A549 (cell line): ENCODE measurements at regions not wholly inside any gene's neighbourhood (a gene's known extent, or its start where the extent isn't known, plus 50 kb on each side); places are given as distances from the start of the nearest gene placed in this dataset.
"Not testable (repeated sequence)": the region's sequence is repeated elsewhere in the genome, so short reads cannot be mapped to it uniquely, and the experiment has no call there.

ENCODE experiments used
- ATAC-seq, 2 experiments: fragments of 200-7000 bp in 1 of 2; fragments of >200 bp in 1 of 2; cut with Nextera tagmentation in 1 of 2; cut with Tn5 transposase in 1 of 2; 3 replicates each; pipeline versions ENCODE4 v1.8.0 to v1.9.1; 2018 to 2020; ENCODE audit warnings: mild to moderate bottlenecking in 1 of 2, moderate library complexity in 1 of 2
- CTCF ChIA-PET: fragments of 300-600 bp; sonication (Branson Sonifier 250); formaldehyde crosslinking; extraction: SDS; loops from one replicate; lab custom pipeline; 2021; ENCODE audit warnings: antibody characterized with exemption, inconsistent platforms; lab: Yijun Ruan, JAX
- POLR2A ChIA-PET: fragments of 350-600 bp; formaldehyde crosslinking; extraction: SDS; loops from one replicate; lab custom pipeline; 2021; ENCODE audit warnings: antibody characterized with exemption, inconsistent platforms; lab: Yijun Ruan, JAX
- DNase-seq, 2 experiments: peaks; one replicate each; pipeline versions ENCODE4 v3.0.0 to v3.0.0-alpha.2; 2011 to 2016; ENCODE audit warnings: low read depth in 1 of 2, low spot score in 1 of 2
- FAIRE-seq: peaks from 2 replicates; lab custom pipeline; 2011; peaks lifted over from hg19 to GRCh38; lab: Jason Lieb, UNC
- H3K27ac ChIP-seq, 2 experiments: fragments of >200 bp; sonication (Bioruptor Twin); formaldehyde crosslinking; 3 replicates each; pipeline ENCODE4 v1.5.1; 2016 to 2017
- H3K4me1 ChIP-seq: fragments of >200 bp; sonication (Bioruptor Twin); formaldehyde crosslinking; 3 replicates; pipeline ENCODE4 v1.6.1; 2016
- H3K4me2 ChIP-seq: fragments of >200 bp; sonication (Bioruptor Twin); formaldehyde crosslinking; 3 replicates; pipeline ENCODE4 v1.6.1; 2016
- H3K4me3 ChIP-seq: fragments of >200 bp; sonication (Bioruptor Twin); formaldehyde crosslinking; 3 replicates; pipeline ENCODE4 v1.5.1; 2016
- H3K9me3 ChIP-seq: fragments of >200 bp; sonication (Bioruptor Twin); formaldehyde crosslinking; 3 replicates; pipeline ENCODE4 v1.6.1; 2016
- BHLHE40 ChIP-seq: IDR thresholded peaks from 2 replicates; pipeline ENCODE4 v1.6.1; 2012; ENCODE audit warnings: low read depth, low read length, inconsistent platforms
- EHF ChIP-seq: fragments of 250-450 bp; sonication (Bioruptor Pico); IDR thresholded peaks from 2 replicates; pipeline ENCODE4 v1.5.0; 2020; ENCODE audit warnings: mild to moderate bottlenecking
- FOSB ChIP-seq: fragments of 250-450 bp; sonication (Bioruptor Pico); IDR thresholded peaks from 2 replicates; pipeline ENCODE4 v1.5.0; 2020; ENCODE audit warnings: mild to moderate bottlenecking, moderate library complexity
- FOSL2 ChIP-seq, 2 experiments: fragments of 450-650 bp in 1 of 2; fragments of >200 bp in 1 of 2; sonication (Bioruptor Twin) in 1 of 2; formaldehyde crosslinking; IDR thresholded peaks; 2 replicates each; pipeline versions ENCODE4 v1.5.0 to v1.6.1; 2016 to 2020; ENCODE audit warnings: mild to moderate bottlenecking in 1 of 2, moderate library complexity in 1 of 2
- HDAC2 ChIP-seq: fragments of 200-600 bp; sonication (generic); IDR thresholded peaks from 2 replicates; pipeline ENCODE4 v1.6.1; 2016
- HEYL ChIP-seq: fragments of 250-450 bp; sonication (Bioruptor Pico); IDR thresholded peaks from 2 replicates; pipeline ENCODE4 v1.8.0; 2021; ENCODE audit warnings: mild to moderate bottlenecking, moderate library complexity
- HOXB13 ChIP-seq: fragments of 250-450 bp; sonication (Bioruptor Pico); IDR thresholded peaks from 2 replicates; pipeline ENCODE4 v1.5.0; 2020; ENCODE audit warnings: low read depth, mild to moderate bottlenecking, moderate library complexity
- KDM1A ChIP-seq: fragments of 200-600 bp; sonication (generic); IDR thresholded peaks from 2 replicates; pipeline ENCODE4 v1.6.1; 2016; ENCODE audit warnings: low read depth, mild to moderate bottlenecking
- MAZ ChIP-seq: fragments of 150-350 bp; IDR thresholded peaks from 2 replicates; pipeline ENCODE4 v1.6.1; 2014; ENCODE audit warnings: antibody characterized with exemption, low read depth, low read length, borderline replicate concordance
- POLR2A ChIP-seq: IDR thresholded peaks from 2 replicates; pipeline ENCODE4 v1.6.1; 2012; ENCODE audit warnings: mild to moderate bottlenecking, low read length
- RAD21 ChIP-seq, 2 experiments: fragments of >200 bp in 1 of 2; sonication (Bioruptor Twin) in 1 of 2; formaldehyde crosslinking in 1 of 2; IDR thresholded peaks in 1 of 2; conservative IDR thresholded peaks in 1 of 2; 2 replicates in 1 of 2; 3 replicates in 1 of 2; pipeline ENCODE4 v1.6.1; 2012 to 2018; ENCODE audit warnings: inconsistent platforms in 1 of 2
- RCOR1 ChIP-seq: fragments of 150-350 bp; IDR thresholded peaks from 2 replicates; pipeline ENCODE4 v1.6.1; 2014; ENCODE audit warnings: antibody characterized with exemption, low read length, low read depth
- REST ChIP-seq: fragments of 200-600 bp; sonication (generic); IDR thresholded peaks from 2 replicates; pipeline ENCODE4 v1.6.1; 2016; ENCODE audit warnings: antibody characterized with exemption, mild to moderate bottlenecking, moderate library complexity
- RNF2 ChIP-seq: fragments of 200-600 bp; sonication (generic); IDR thresholded peaks from 2 replicates; pipeline ENCODE4 v1.6.1; 2016; ENCODE audit warnings: low read depth, mild to moderate bottlenecking, antibody characterized with exemption, moderate library complexity, borderline replicate concordance
- SREBF2 ChIP-seq: fragments of 450-650 bp; IDR thresholded peaks from 2 replicates; pipeline ENCODE4 v1.6.1; 2014; ENCODE audit warnings: mild to moderate bottlenecking, moderate library complexity
- USF2 ChIP-seq: fragments of 450-650 bp; IDR thresholded peaks from 2 replicates; pipeline ENCODE4 v1.6.1; 2014; ENCODE audit warnings: antibody characterized with exemption
- ZNF302 ChIP-seq: fragments of 250-450 bp; sonication (Bioruptor Pico); IDR thresholded peaks from 2 replicates; pipeline ENCODE4 v1.9.0; 2021; ENCODE audit warnings: inconsistent platforms, mild to moderate bottlenecking, moderate library complexity
- ZSCAN20 ChIP-seq: fragments of 250-450 bp; sonication (Bioruptor Pico); IDR thresholded peaks from 2 replicates; pipeline ENCODE4 v1.8.0; 2022; ENCODE audit warnings: mild to moderate bottlenecking, moderate library complexity
- WGBS: methylation state at CpG from one replicate; pipeline ENCODE4 v1.1.6; 2017; ENCODE audit errors: missing lambda C conversion rate; 5-methylcytosine and 5-hydroxymethylcytosine counted together
- TF ChIP-seq, protein P1 (sequence below): IDR thresholded peaks from 2 replicates; pipeline ENCODE4 v1.6.1; 2012

GRCh38 chr4:65999518-65999871 is 329.2 kb upstream of the EPHA5 start:
- 42% methylated on average over 1 of the region's 1 CpG for WGBS
- Histone ChIP-seq H3K9me3 (no peaks in the 10 kb centered on the region), H3K4me3 (peak overlapping the region; percentile 60), H3K4me1 (no peaks in the 10 kb centered on the region), H3K4me2 (peak overlapping the region; percentile 75), H3K27ac (peak overlapping the region; percentile 85 to 86)
- ChIA-PET POLR2A (interaction anchor here (1.8 kb wide), 1 partner anchor 566 kb away, joined by 8 read pairs; no protein-coding TSS in a partner anchor), CTCF (no interaction called here)
- no peak for TF ChIP-seq REST
- TF ChIP-seq HEYL (CRISPR knock-in tag) = no peak
- no peak for TF ChIP-seq MAZ
- TF ChIP-seq SREBF2 = no peak
- TF ChIP-seq BHLHE40 = no peak
- no peak for TF ChIP-seq POLR2A
- TF ChIP-seq FOSL2 (IDR thresholded peaks at IDR 0.05) = no peak
- no peak for TF ChIP-seq FOSL2 (CRISPR knock-in tag; IDR thresholded peaks at IDR 0.05)
- TF ChIP-seq ZSCAN20 (CRISPR knock-in tag) = no peak
- TF ChIP-seq RNF2 = no peak
- TF ChIP-seq HOXB13 (CRISPR knock-in tag) = no peak
- no peak for TF ChIP-seq ZNF302 (CRISPR knock-in tag)
- TF ChIP-seq EHF (CRISPR knock-in tag) = no peak
- no peak for TF ChIP-seq FOSB
- no peak for TF ChIP-seq HDAC2
- TF ChIP-seq RCOR1 = no peak
- TF ChIP-seq KDM1A = no peak
- no peak for TF ChIP-seq USF2
- TF ChIP-seq RAD21 (conservative IDR thresholded peaks at IDR 0.05 in 1 of 2, IDR thresholded peaks at IDR 0.05 in 1 of 2) = no peak
- TF ChIP-seq, protein P1, sequence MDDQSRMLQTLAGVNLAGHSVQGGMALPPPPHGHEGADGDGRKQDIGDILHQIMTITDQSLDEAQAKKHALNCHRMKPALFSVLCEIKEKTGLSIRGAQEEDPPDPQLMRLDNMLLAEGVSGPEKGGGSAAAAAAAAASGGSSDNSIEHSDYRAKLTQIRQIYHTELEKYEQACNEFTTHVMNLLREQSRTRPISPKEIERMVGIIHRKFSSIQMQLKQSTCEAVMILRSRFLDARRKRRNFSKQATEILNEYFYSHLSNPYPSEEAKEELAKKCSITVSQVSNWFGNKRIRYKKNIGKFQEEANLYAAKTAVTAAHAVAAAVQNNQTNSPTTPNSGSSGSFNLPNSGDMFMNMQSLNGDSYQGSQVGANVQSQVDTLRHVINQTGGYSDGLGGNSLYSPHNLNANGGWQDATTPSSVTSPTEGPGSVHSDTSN = no peak
- no peak for FAIRE-seq
- DNase-seq = peak in 1 of 2 experiments; percentile 2
- peak in 1 of 2 experiments; percentile 65; a peak in 3 of 6 replicates for ATAC-seq

GRCh38 chr4:65998807-65999517 is 328.7 kb upstream of the EPHA5 start:
- H3K9me3 ChIP-seq, H3K4me1 ChIP-seq, CTCF ChIA-PET, FAIRE-seq: not testable (repeated sequence)
- DNase-seq (peak in 1 of 2 experiments; percentile 54), ATAC-seq (peak; percentile 68 to 72)
- Histone ChIP-seq H3K4me3 (peak overlapping the region; percentile 60), H3K4me2 (peak overlapping the region; percentile 75), H3K27ac (peak overlapping the region; percentile 85 to 86)
- POLR2A ChIA-PET = interaction anchor here (0.6 to 1.8 kb wide), 2 partner anchors 182 to 566 kb away, joined by 3 to 8 read pairs; no protein-coding TSS in a partner anchor
- WGBS = 48% methylated on average over 25 of the region's 29 CpGs
